WTC11 (cell line): ENCODE measurements at regions not wholly inside any gene's neighbourhood (a gene's known extent, or its start where the extent isn't known, plus 50 kb on each side); places are given as distances from the start of the nearest gene placed in this dataset.

Experiments used
- ATAC-seq: fragments of 200-7000 bp; cut with Tn5 transposase; 2 replicates; pipeline ENCODE4 v1.10.0; 2021; ENCODE audit warnings: mild to moderate bottlenecking, moderate library complexity
- CTCF ChIA-PET: fragments of 300-600 bp; sonication (Branson Sonifier 250); formaldehyde crosslinking; loops from one replicate; lab custom pipeline; 2021; ENCODE audit warnings: antibody characterized with exemption; lab: Charles Lee
- POLR2A ChIA-PET: fragments of 350-600 bp; sonication (Branson Sonifier 250); formaldehyde crosslinking; loops from one replicate; lab custom pipeline; 2021; ENCODE audit warnings: antibody characterized with exemption; lab: Charles Lee
- DNase-seq: peaks from one replicate; pipeline ENCODE4 v3.0.0; 2021; ENCODE audit warnings: low spot score
- H3K27ac Mint-ChIP-seq: 2 replicates; pipeline ENCODE4 v1.8.0; 2021; ENCODE audit warnings: mixed read lengths
- H3K27me3 Mint-ChIP-seq: 2 replicates; pipeline ENCODE4 v1.8.0; 2021; ENCODE audit warnings: low read depth, mild to moderate bottlenecking, moderate library complexity, mixed read lengths
- H3K36me3 Mint-ChIP-seq: 2 replicates; pipeline ENCODE4 v1.8.0; 2021; ENCODE audit warnings: mixed read lengths
- H3K4me1 Mint-ChIP-seq: 2 replicates; pipeline ENCODE4 v1.8.0; 2022; ENCODE audit warnings: mixed read lengths
- H3K4me3 Mint-ChIP-seq: 2 replicates; pipeline ENCODE4 v1.8.0; 2021; ENCODE audit warnings: mild to moderate bottlenecking, moderate library complexity, mixed read lengths
- H3K9me3 Mint-ChIP-seq: 2 replicates; pipeline ENCODE4 v1.8.0; 2021; ENCODE audit warnings: mixed read lengths
- AFF4 ChIP-seq: sonication (generic); formaldehyde crosslinking; IDR thresholded peaks from 2 replicates; pipeline ENCODE4 v1.8.1; 2023; ENCODE audit warnings: mild to moderate bottlenecking, missing genetic modification reagents, borderline replicate concordance
- ARID4B ChIP-seq: sonication (generic); formaldehyde crosslinking; IDR thresholded peaks from 2 replicates; pipeline ENCODE4 v1.8.0; 2023; ENCODE audit warnings: missing genetic modification reagents, mild to moderate bottlenecking, borderline replicate concordance
- CREB1 ChIP-seq: sonication (generic); formaldehyde crosslinking; IDR thresholded peaks from 2 replicates; pipeline ENCODE4 v1.8.0; 2023; ENCODE audit warnings: mild to moderate bottlenecking, missing genetic modification reagents
- HMGA2 ChIP-seq: fragments of 250-450 bp; sonication (Bioruptor Pico); IDR thresholded peaks from 2 replicates; pipeline ENCODE4 v1.4.0; 2021; ENCODE audit warnings: mild to moderate bottlenecking, moderate library complexity
- IRF1 ChIP-seq: sonication (generic); formaldehyde crosslinking; IDR thresholded peaks from 2 replicates; pipeline ENCODE4 v1.8.0; 2023; ENCODE audit warnings: missing genetic modification reagents
- OVOL2 ChIP-seq: fragments of 250-450 bp; sonication (Bioruptor Pico); IDR thresholded peaks from 2 replicates; pipeline ENCODE4 v1.9.0; 2021; ENCODE audit warnings: mild to moderate bottlenecking, borderline replicate concordance
- SMAD3 ChIP-seq: sonication (generic); formaldehyde crosslinking; IDR thresholded peaks from 2 replicates; pipeline ENCODE4 v1.8.0; 2022; ENCODE audit warnings: missing genetic modification reagents, mild to moderate bottlenecking, borderline replicate concordance
- SOX15 ChIP-seq: fragments of 250-450 bp; sonication (Bioruptor Pico); IDR thresholded peaks from 2 replicates; pipeline ENCODE4 v1.9.0; 2021; ENCODE audit warnings: mild to moderate bottlenecking
- TP53 ChIP-seq: sonication (generic); formaldehyde crosslinking; IDR thresholded peaks from 2 replicates; pipeline ENCODE4 v1.8.1; 2023; ENCODE audit warnings: mild to moderate bottlenecking, missing genetic modification reagents
- ZNF317 ChIP-seq: sonication (generic); formaldehyde crosslinking; IDR thresholded peaks from 2 replicates; pipeline ENCODE4 v1.8.1; 2023; ENCODE audit warnings: low read depth, mild to moderate bottlenecking, moderate library complexity, missing genetic modification reagents, borderline replicate concordance
- ZSCAN18 ChIP-seq: fragments of 250-450 bp; sonication (Bioruptor Pico); IDR thresholded peaks from 2 replicates; pipeline ENCODE4 v2.1.2; 2022; ENCODE audit warnings: mild to moderate bottlenecking, moderate library complexity

GRCh38 chr7:119896386-119896785, 376.6 kb upstream of the KCND2 start (continued):
- no peak for TF ChIP-seq AFF4 (CRISPR knock-in tag)
- TF ChIP-seq HMGA2: no peak
- no peak for TF ChIP-seq ZNF317 (CRISPR knock-in tag)
- TF ChIP-seq TP53: no peak
- no peak for TF ChIP-seq IRF1
- TF ChIP-seq ZSCAN18 (CRISPR knock-in tag): no peak
- TF ChIP-seq OVOL2: no peak
- TF ChIP-seq ARID4B: no peak
- no peak for TF ChIP-seq SMAD3 (CRISPR knock-in tag)

- H3K4me1 Mint-ChIP-seq: 0 out of 2 replicates have a peak, but pooled peaks cover 2% of the 10 kb centered on the region
- TF ChIP-seq CREB1 (CRISPR knock-in tag) (no peak), ZSCAN18 (CRISPR knock-in tag) (no peak), AFF4 (CRISPR knock-in tag) (no peak), SOX15 (no peak), HMGA2 (no peak)
- TF ChIP-seq, all 79 proteins: peak for 0
- Mint-ChIP-seq H3K27me3 (no peaks in the 10 kb centered on the region), H3K4me3 (no peak overlapping the region), H3K27ac (no peak overlapping the region), H3K9me3 (peaks cover 13% of the 10 kb centered on the region), H3K36me3 (no peaks in the 10 kb centered on the region)
- peak; percentile 69 for ATAC-seq
- ChIA-PET POLR2A (no interaction called here), CTCF (no interaction called here)
- DNase-seq: no peak
These were observed 371.8 kb upstream of the KCND2 start for GRCh38 chr7:119900996-119901672.
